SK-N-MC (cell line): ENCODE measurements at regions not wholly inside any gene's neighbourhood (a gene's known extent, or its start where the extent isn't known, plus 50 kb on each side); places are given as distances from the start of the nearest gene placed in this dataset.

Experiments used
- DNase-seq: peaks from one replicate; pipeline ENCODE4 v3.0.0-alpha.2; 2011; ENCODE audit warnings: low read depth, low spot score
- H3K27ac ChIP-seq: fragments of 200-600 bp; sonication (generic); 2 replicates; pipeline ENCODE4 v1.5.1; 2016; ENCODE audit warnings: mixed run types
- H3K36me3 ChIP-seq: fragments of 200-600 bp; sonication (generic); 2 replicates; pipeline ENCODE4 v1.6.1; 2017; ENCODE audit warnings: antibody characterized with exemption, low read length, mixed read lengths; ENCODE audit not compliant: insufficient read depth
- H3K4me3 ChIP-seq: fragments of 200-600 bp; sonication (generic); 2 replicates; pipeline ENCODE4 v1.5.1; 2016
- H3K9ac ChIP-seq: fragments of 200-600 bp; sonication (generic); 2 replicates; pipeline ENCODE4 v1.8.0; 2017; ENCODE audit warnings: mixed run types, mixed read lengths; ENCODE audit not compliant: insufficient read length
- H3K9me3 ChIP-seq: fragments of 200-600 bp; sonication (generic); 2 replicates; pipeline ENCODE4 v1.6.1; 2017; ENCODE audit warnings: low read depth, mild to moderate bottlenecking, antibody characterized with exemption, low read length, moderate library complexity, mixed read lengths
- EZH2 ChIP-seq: fragments of 200-600 bp; sonication (generic); IDR thresholded peaks from one replicate; pipeline ENCODE4 v1.6.1; 2017; ENCODE audit warnings: antibody characterized with exemption
- FOXP2 ChIP-seq: optimal IDR thresholded peaks from 2 replicates; pipeline ENCODE3; 2011; ENCODE audit warnings: mild to moderate bottlenecking, moderate library complexity; ENCODE audit not compliant: insufficient read depth; ENCODE audit errors: extremely low read length, control extremely low read depth
- POLR2AphosphoS5 ChIP-seq: IDR thresholded peaks from 2 replicates; pipeline ENCODE4 v1.6.1; 2012; ENCODE audit warnings: mild to moderate bottlenecking, low read depth, low read length, borderline replicate concordance

- Histone ChIP-seq H3K36me3 (no peaks in the 10 kb centered on the region), H3K27ac (no peak overlapping the region), H3K4me3 (no peak overlapping the region), H3K9ac (no peak overlapping the region), H3K9me3 (no peaks in the 10 kb centered on the region)
- TF ChIP-seq EZH2: no peak
- TF ChIP-seq FOXP2: no peak
- no peak for TF ChIP-seq POLR2AphosphoS5
- no peak for DNase-seq
Observed at GRCh38 chr16:85971902-85972638, 73.1 kb downstream of the IRF8 start.

GRCh38 chr16:85974428-85975375 lies 75.7 kb downstream of the IRF8 start:
- TF ChIP-seq EZH2 (no peak), FOXP2 (no peak), POLR2AphosphoS5 (no peak)
- Histone ChIP-seq H3K27ac (no peak overlapping the region), H3K9me3 (no peaks in the 10 kb centered on the region), H3K36me3 (no peaks in the 10 kb centered on the region), H3K4me3 (no peak overlapping the region), H3K9ac (no peak overlapping the region)
- no peak for DNase-seq

DNA sequence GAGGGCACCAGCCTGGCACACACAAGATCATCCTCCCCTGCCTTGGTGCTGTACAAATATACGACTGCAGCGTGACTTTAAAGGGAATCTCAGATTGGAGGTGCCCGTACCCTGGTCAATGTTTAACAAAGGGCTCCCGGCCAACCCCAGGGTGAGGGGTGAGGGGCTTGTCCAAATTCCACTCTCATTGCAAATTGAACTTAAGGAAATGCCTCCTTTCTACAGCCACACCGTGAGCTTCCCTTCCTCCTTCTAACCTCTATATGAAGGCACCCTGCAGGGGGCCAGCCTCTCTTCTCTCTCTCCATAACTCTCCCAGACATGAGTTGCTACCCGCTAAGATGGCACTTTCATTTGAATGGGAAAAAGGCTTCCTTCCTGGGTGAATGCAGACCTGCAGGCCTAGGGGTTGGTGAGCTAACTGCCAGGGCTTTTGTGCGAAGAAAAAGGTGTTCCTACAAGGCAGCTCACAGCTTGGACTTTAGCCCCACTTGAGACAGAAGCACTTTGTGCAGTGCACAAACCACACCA lies 76.6 kb downstream of the IRF8 start:
- no peak for DNase-seq
- TF ChIP-seq POLR2AphosphoS5 (no peak), FOXP2 (no peak)

DNA sequence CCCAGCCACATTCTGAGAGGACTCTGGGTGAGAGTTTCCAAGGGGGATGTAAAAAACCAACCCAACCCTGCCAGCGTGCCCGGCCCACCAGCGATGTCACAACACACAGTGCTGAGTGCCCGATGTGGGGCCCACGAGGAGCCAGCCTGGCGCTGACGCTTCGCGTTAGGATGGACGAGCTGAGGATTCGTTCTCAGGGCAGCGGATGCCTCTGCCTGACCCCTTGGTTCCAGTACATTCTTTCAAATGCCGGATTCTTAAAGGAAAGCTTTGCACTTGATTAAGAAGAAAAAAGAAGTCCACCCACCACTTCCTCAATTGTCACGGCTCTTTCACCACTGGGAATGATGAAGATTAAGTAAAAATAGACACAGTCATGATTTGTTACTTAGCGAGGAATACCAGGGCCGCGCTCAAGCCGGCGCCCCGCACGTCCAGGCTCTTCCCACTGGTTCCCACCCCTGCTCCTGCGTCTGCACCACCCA lies 79.4 kb downstream of the IRF8 start:
- H3K9me3 ChIP-seq: no peaks in the 10 kb centered on the region
- DNase-seq: no peak
- H3K9ac ChIP-seq: no peak overlapping the region
- H3K36me3 ChIP-seq: no peaks in the 10 kb centered on the region
- H3K27ac ChIP-seq: no peak overlapping the region
- H3K4me3 ChIP-seq: no peak overlapping the region
- no peak for TF ChIP-seq POLR2AphosphoS5
- TF ChIP-seq EZH2: no peak
- TF ChIP-seq FOXP2: no peak

More for the DNA sequence above, 76.6 kb downstream of the IRF8 start:
- Histone ChIP-seq H3K36me3 (no peaks in the 10 kb centered on the region), H3K9me3 (no peaks in the 10 kb centered on the region), H3K4me3 (no peak overlapping the region), H3K9ac (no peak overlapping the region), H3K27ac (no peak overlapping the region)

GRCh38 chr16:85978976-85979375 lies 80.0 kb downstream of the IRF8 start:
- H3K9ac ChIP-seq: no peak overlapping the region
- no peaks in the 10 kb centered on the region for H3K9me3 ChIP-seq
- no peaks in the 10 kb centered on the region for H3K36me3 ChIP-seq
- H3K4me3 ChIP-seq: no peak overlapping the region
- no peak for TF ChIP-seq POLR2AphosphoS5
- no peak for TF ChIP-seq FOXP2
- no peak for TF ChIP-seq EZH2
- DNase-seq: no peak
- H3K27ac ChIP-seq: no peak overlapping the region

DNA sequence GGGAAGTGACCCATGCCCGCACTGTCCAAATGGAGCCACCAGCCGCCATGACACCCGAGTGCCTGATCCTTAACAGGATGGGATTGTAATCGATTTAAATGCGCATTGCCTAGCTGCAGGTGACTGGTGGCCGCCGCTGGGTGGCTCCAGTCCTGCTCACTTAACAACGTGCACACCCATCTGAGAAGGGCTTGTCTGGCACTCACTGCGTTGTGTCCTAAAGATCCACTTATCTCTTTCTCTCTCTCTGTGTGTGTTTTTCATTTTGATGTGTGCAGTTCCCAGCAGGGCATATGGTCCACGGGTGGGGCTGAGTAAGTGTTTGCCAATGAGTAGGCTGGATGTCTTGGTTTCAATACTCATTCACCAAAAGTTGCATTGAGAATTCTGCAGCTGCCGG lies 80.6 kb downstream of the IRF8 start:
- H3K9me3 ChIP-seq: no peaks in the 10 kb centered on the region
- TF ChIP-seq FOXP2 (no peak), EZH2 (no peak), POLR2AphosphoS5 (no peak)
- no peaks in the 10 kb centered on the region for H3K36me3 ChIP-seq
- H3K27ac ChIP-seq: no peak overlapping the region
- no peak overlapping the region for H3K9ac ChIP-seq
- H3K4me3 ChIP-seq: no peak overlapping the region
- no peak for DNase-seq

- no peak overlapping the region for H3K9ac ChIP-seq
- no peak overlapping the region for H3K27ac ChIP-seq
- H3K36me3 ChIP-seq: no peaks in the 10 kb centered on the region
- TF ChIP-seq POLR2AphosphoS5: no peak
- no peak for TF ChIP-seq FOXP2
- TF ChIP-seq EZH2: no peak
- no peak overlapping the region for H3K4me3 ChIP-seq
- no peak for DNase-seq
- no peaks in the 10 kb centered on the region for H3K9me3 ChIP-seq
Observed at GRCh38 chr16:85980686-85981085, 81.7 kb downstream of the IRF8 start.
